ENCODE measurements at regions not wholly inside any gene's neighbourhood (a gene's known extent, or its start where the extent isn't known, plus 50 kb on each side); places are given as distances from the start of the nearest gene placed in this dataset.

DNA sequence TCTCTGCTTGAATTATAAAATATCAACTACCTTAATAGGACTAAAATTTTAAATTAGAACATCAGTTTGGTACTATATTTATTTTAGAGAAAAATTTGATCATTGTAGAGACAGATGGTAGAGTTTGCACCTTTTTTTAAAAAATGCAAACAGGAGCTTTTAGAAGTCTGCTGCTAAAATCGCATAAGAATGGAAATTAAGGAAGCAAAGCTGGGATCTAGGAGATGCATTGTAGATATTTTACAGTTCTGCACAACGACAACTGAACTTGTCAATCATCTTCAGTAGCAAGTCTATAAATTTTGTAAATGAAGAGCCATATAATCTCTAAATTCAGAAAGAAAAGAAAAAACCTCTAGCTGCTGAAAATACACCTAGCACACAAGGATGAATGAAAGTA lies 185.6 kb upstream of the KCNK2 start:
- ATAC-seq (ENCODE audit: low read depth), result no peak
- H3K18ac ChIP-seq (ENCODE audit: low read depth, low read length), result no peak overlapping the region
- in situ Hi-C loops (cut with MboI; ENCODE audit: low sequenced_read_pairs) (no loop called here), dilution Hi-C loops (cut with HindIII; ENCODE audit: low sequenced_read_pairs, unreplicated experiment) (no loop called here), intact Hi-C loops (cut with micrococcal nuclease) (no loop called here)
- H3K79me1 ChIP-seq (ENCODE audit: low read depth in 1 of 2, low read length in 2 of 2), result no peaks in the 10 kb centered on the region
- H4K20me1 ChIP-seq (ENCODE audit: insufficient read depth, low read length), result no peaks in the 10 kb centered on the region
- no peak overlapping the region for H3K14ac ChIP-seq (replicated peaks; ENCODE audit: low read depth, low read length)
- no peak overlapping the region for H4K8ac ChIP-seq (ENCODE audit: low read depth in 2 of 2, low read length in 2 of 2)
- H2BK5ac ChIP-seq (ENCODE audit: low read depth, low read length, poor library complexity, severe bottlenecking), result no peak overlapping the region
- CTCF ChIA-PET, result no interaction called here
- no peak overlapping the region for H2AK9ac ChIP-seq (replicated peaks; ENCODE audit: low read depth, low read length, poor library complexity)
- H3K4ac ChIP-seq (ENCODE audit: low read depth, low read length), result no peak overlapping the region
- no peak overlapping the region for H2AK5ac ChIP-seq (ENCODE audit: low read depth, low read length)
- no peak overlapping the region for H3K4me2 ChIP-seq (ENCODE audit: low read depth, low read length)
- H2AFZ ChIP-seq (replicated peaks; ENCODE audit: low read length, poor library complexity), result no peak overlapping the region
- H3K9me1 ChIP-seq (ENCODE audit: insufficient read depth, low read length), result no peaks in the 10 kb centered on the region
- DNase-seq, result no peak
- no CpG with 5 or more reads among the region's 2 CpGs for WGBS, 2 experiments (ENCODE audit: extremely low coverage in 2 of 2, insufficient read length in 1 of 2)
- H3K27ac ChIP-seq (ENCODE audit: insufficient read depth, low read length), result no peak overlapping the region
- TF ChIP-seq MXI1 (IDR thresholded peaks at IDR 0.05; ENCODE audit: borderline replicate concordance, low read depth, low read length) (no peak), POLR2A (IDR thresholded peaks at IDR 0.05; ENCODE audit: low read depth, low read length) (no peak), BHLHE40 (IDR thresholded peaks at IDR 0.05; ENCODE audit: low read depth, low read length) (no peak), RFX5 (IDR thresholded peaks at IDR 0.05; ENCODE audit: low read depth, low read length) (no peak), NFE2L2 (IDR thresholded peaks at IDR 0.05; ENCODE audit: low read depth, low read length) (no peak), MAZ (IDR thresholded peaks at IDR 0.05; ENCODE audit: borderline replicate concordance, low read depth, low read length) (no peak), CHD1 (IDR thresholded peaks at IDR 0.05; ENCODE audit: low read depth, low read length) (no peak), SMC3 (IDR thresholded peaks at IDR 0.05; ENCODE audit: low read depth, low read length) (no peak), RAD21 (IDR thresholded peaks at IDR 0.05; ENCODE audit: low read length) (no peak), USF2 (IDR thresholded peaks at IDR 0.05; ENCODE audit: low read depth, low read length) (no peak), CEBPB (IDR thresholded peaks at IDR 0.05; ENCODE audit: low read depth, low read length) (no peak), MAFK (IDR thresholded peaks at IDR 0.05; ENCODE audit: low read depth, low read length) (no peak), RCOR1 (IDR thresholded peaks at IDR 0.05; ENCODE audit: insufficient replicate concordance, low read length) (no peak), FOS (IDR thresholded peaks at IDR 0.05; ENCODE audit: low read depth, low read length) (no peak)
- TF ChIP-seq, protein P1, sequence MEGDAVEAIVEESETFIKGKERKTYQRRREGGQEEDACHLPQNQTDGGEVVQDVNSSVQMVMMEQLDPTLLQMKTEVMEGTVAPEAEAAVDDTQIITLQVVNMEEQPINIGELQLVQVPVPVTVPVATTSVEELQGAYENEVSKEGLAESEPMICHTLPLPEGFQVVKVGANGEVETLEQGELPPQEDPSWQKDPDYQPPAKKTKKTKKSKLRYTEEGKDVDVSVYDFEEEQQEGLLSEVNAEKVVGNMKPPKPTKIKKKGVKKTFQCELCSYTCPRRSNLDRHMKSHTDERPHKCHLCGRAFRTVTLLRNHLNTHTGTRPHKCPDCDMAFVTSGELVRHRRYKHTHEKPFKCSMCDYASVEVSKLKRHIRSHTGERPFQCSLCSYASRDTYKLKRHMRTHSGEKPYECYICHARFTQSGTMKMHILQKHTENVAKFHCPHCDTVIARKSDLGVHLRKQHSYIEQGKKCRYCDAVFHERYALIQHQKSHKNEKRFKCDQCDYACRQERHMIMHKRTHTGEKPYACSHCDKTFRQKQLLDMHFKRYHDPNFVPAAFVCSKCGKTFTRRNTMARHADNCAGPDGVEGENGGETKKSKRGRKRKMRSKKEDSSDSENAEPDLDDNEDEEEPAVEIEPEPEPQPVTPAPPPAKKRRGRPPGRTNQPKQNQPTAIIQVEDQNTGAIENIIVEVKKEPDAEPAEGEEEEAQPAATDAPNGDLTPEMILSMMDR (conservative IDR thresholded peaks at IDR 0.05; ENCODE audit: low read depth, low read length), result no peak
- TF ChIP-seq, protein P2, sequence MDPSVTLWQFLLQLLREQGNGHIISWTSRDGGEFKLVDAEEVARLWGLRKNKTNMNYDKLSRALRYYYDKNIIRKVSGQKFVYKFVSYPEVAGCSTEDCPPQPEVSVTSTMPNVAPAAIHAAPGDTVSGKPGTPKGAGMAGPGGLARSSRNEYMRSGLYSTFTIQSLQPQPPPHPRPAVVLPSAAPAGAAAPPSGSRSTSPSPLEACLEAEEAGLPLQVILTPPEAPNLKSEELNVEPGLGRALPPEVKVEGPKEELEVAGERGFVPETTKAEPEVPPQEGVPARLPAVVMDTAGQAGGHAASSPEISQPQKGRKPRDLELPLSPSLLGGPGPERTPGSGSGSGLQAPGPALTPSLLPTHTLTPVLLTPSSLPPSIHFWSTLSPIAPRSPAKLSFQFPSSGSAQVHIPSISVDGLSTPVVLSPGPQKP (IDR thresholded peaks at IDR 0.05; ENCODE audit: borderline replicate concordance, low read depth, low read length), result no peak
- H3K23ac ChIP-seq (ENCODE audit: low read depth, low read length), result no peak overlapping the region
- no peak overlapping the region for H2BK15ac ChIP-seq (ENCODE audit: low read depth, low read length)
- POLR2A ChIA-PET (ENCODE audit: unreplicated experiment), result no interaction called here
- H3K56ac ChIP-seq (ENCODE audit: extremely low read depth, insufficient read depth, low read length), result no peak overlapping the region
- H3K9ac ChIP-seq (ENCODE audit: low read depth, low read length), result no peak overlapping the region
- H3K36me3 ChIP-seq (ENCODE audit: control insufficient read depth, insufficient read depth, low read length), result no peaks in the 10 kb centered on the region
- no peak overlapping the region for H3K4me3 ChIP-seq (ENCODE audit: insufficient read depth, low read depth, low read length)
- H2BK120ac ChIP-seq (ENCODE audit: low read depth, low read length), result no peak overlapping the region
- no peak overlapping the region for H4K91ac ChIP-seq (ENCODE audit: insufficient read depth, low read depth, low read length)
- H3K4me1 ChIP-seq (ENCODE audit: control insufficient read depth, insufficient read depth, low read length), result peaks cover 9% of the 10 kb centered on the region; the same call in 1 of the 2 replicates
- no peak overlapping the region for H2BK20ac ChIP-seq (ENCODE audit: low read depth, low read length)
- no peak overlapping the region for H4K5ac ChIP-seq (ENCODE audit: low read depth, low read length)
- BruUV-seq (replicated peaks), result no TSS peak
- H3K27me3 ChIP-seq (ENCODE audit: control insufficient read depth, insufficient read depth, low read length), result no peaks in the 10 kb centered on the region
- H3K9me3 ChIP-seq (ENCODE audit: control insufficient read depth, insufficient read depth, low read length), result no peaks in the 10 kb centered on the region

All from IMR-90 (cell line).